HepG2 (cell line): ENCODE measurements at regions not wholly inside any gene's neighbourhood (a gene's known extent, or its start where the extent isn't known, plus 50 kb on each side); places are given as distances from the start of the nearest gene placed in this dataset.

Experiments
- ATAC-seq: fragments of 200-7000 bp; cut with Tn5 transposase; 3 replicates; pipeline ENCODE4 v1.9.1; 2020; ENCODE audit warnings: mild to moderate bottlenecking, moderate library complexity
- BruUV-seq: library from RNA; stranded (reverse); fragments of 400-500 nt; replicated peaks from 2 replicates; lab custom pipeline; 2021; lab: Mats Ljungman, UMichigan
- CTCF ChIA-PET: fragments of 300-600 bp; formaldehyde crosslinking; extraction: SDS; loops from one replicate; lab custom pipeline; 2021; ENCODE audit warnings: low total read pairs, inconsistent platforms, low intra/inter-chr PET ratio; lab: Yijun Ruan, JAX
- POLR2A ChIA-PET: fragments of 350-600 bp; sonication (Branson Sonifier 250); formaldehyde crosslinking; loops from one replicate; lab custom pipeline; 2020; ENCODE audit warnings: antibody characterized with exemption, inconsistent platforms; lab: Yijun Ruan, JAX
- DNase-seq: peaks from one replicate; pipeline ENCODE4 v3.0.0-alpha.2; 2015; ENCODE audit warnings: low spot score
- FAIRE-seq: peaks from 3 replicates; lab custom pipeline; 2011; peaks lifted over from hg19 to GRCh38; lab: Jason Lieb, UNC
- H2AFZ ChIP-seq: one replicate; pipeline ENCODE4 v1.6.1; 2011; ENCODE audit warnings: low read length, inconsistent platforms
- H3K27ac ChIP-seq: fragments of 300-600 bp; 3 replicates; pipeline ENCODE4 v1.8.0; 2011; ENCODE audit warnings: mixed run types, mild to moderate bottlenecking, mixed read lengths, low read length, inconsistent platforms; ENCODE audit not compliant: insufficient read depth; ENCODE audit errors: extremely low read length
- H3K27me3 ChIP-seq, 2 experiments: fragments of 200-600 bp in 1 of 2; 2 replicates in 1 of 2; 3 replicates in 1 of 2; pipeline versions ENCODE4 v1.6.0 to v1.8.0; 2011; ENCODE audit warnings: low read length in 2 of 2, mild to moderate bottlenecking in 2 of 2, moderate library complexity in 2 of 2, inconsistent platforms in 1 of 2; ENCODE audit not compliant: insufficient read depth in 2 of 2, control insufficient read depth in 1 of 2
- H3K36me3 ChIP-seq, 2 experiments: fragments of 200-600 bp in 1 of 2; replicated peaks in 1 of 2; 2 replicates in 1 of 2; 3 replicates in 1 of 2; pipeline versions ENCODE4 v1.5.1 to v1.8.0; 2011; ENCODE audit warnings: low read length in 2 of 2, inconsistent platforms in 1 of 2; ENCODE audit not compliant: insufficient read depth in 2 of 2, control insufficient read depth in 1 of 2
- H3K4me1 ChIP-seq: 2 replicates; pipeline ENCODE4 v1.5.1; 2012; ENCODE audit warnings: low read length, inconsistent platforms; ENCODE audit not compliant: insufficient read depth
- H3K4me2 ChIP-seq: 2 replicates; pipeline ENCODE4 v1.6.0; 2011; ENCODE audit warnings: low read depth, low read length, inconsistent platforms
- H3K4me3 ChIP-seq, 3 experiments: fragments of 200-600 bp in 1 of 3; sonication (generic), shearing (Covaris generic) in 1 of 3; replicated peaks in 1 of 3; 2 replicates each; pipeline ENCODE4 v1.5.1; 2011 to 2016; ENCODE audit warnings: low read length in 3 of 3, inconsistent platforms in 2 of 3, low read depth in 2 of 3, mild to moderate bottlenecking in 2 of 3, control low read depth in 1 of 3, mixed read lengths in 1 of 3; ENCODE audit not compliant: insufficient read depth in 1 of 3
- H3K79me2 ChIP-seq: one replicate; pipeline ENCODE4 v1.6.1; 2011; ENCODE audit warnings: low read length, inconsistent platforms; ENCODE audit not compliant: insufficient read depth
- H3K9ac ChIP-seq: 2 replicates; pipeline ENCODE4 v1.6.0; 2011; ENCODE audit warnings: mild to moderate bottlenecking, low read depth, low read length, inconsistent platforms; ENCODE audit not compliant: insufficient read depth
- H3K9me3 ChIP-seq: 2 replicates; pipeline ENCODE4 v1.5.1; 2012; ENCODE audit warnings: mild to moderate bottlenecking, low read length
- H4K20me1 ChIP-seq: 2 replicates; pipeline ENCODE4 v1.6.0; 2011; ENCODE audit warnings: inconsistent platforms, mild to moderate bottlenecking, low read length, moderate library complexity; ENCODE audit not compliant: insufficient read depth
- AKAP8 ChIP-seq: sonication (generic); formaldehyde crosslinking; IDR thresholded peaks from 2 replicates; pipeline ENCODE4 v1.5.1; 2020; ENCODE audit warnings: mild to moderate bottlenecking, missing genetic modification reagents
- ARNT2 ChIP-seq: sonication (generic); formaldehyde crosslinking; IDR thresholded peaks from 2 replicates; pipeline ENCODE4 v1.8.0; 2022; ENCODE audit warnings: mild to moderate bottlenecking, low read depth, missing genetic modification reagents, moderate library complexity
- ATF7 ChIP-seq, 2 experiments: fragments of 450-650 bp in 1 of 2; sonication (generic) in 1 of 2; formaldehyde crosslinking in 1 of 2; IDR thresholded peaks; 2 replicates each; pipeline versions ENCODE4 v1.4.0 to v1.6.1; 2016 to 2020; ENCODE audit warnings: antibody characterized with exemption in 1 of 2, mild to moderate bottlenecking in 1 of 2, missing genetic modification reagents in 1 of 2
- CHCHD3 ChIP-seq: sonication (generic); formaldehyde crosslinking; IDR thresholded peaks from 2 replicates; pipeline ENCODE4 v1.8.0; 2022; ENCODE audit warnings: mild to moderate bottlenecking, missing genetic modification reagents, moderate library complexity
- CREBL2 ChIP-seq: sonication (generic); formaldehyde crosslinking; IDR thresholded peaks from 2 replicates; pipeline ENCODE4 v1.8.1; 2023; ENCODE audit warnings: missing genetic modification reagents, mild to moderate bottlenecking, borderline replicate concordance
- GMEB2 ChIP-seq: IDR thresholded peaks from 2 replicates; pipeline ENCODE4 v1.6.1; 2016; ENCODE audit warnings: missing biosample characterization, missing genetic modification reagents, low read depth
- HNF1B ChIP-seq: sonication (generic); formaldehyde crosslinking; IDR thresholded peaks from 2 replicates; pipeline ENCODE4 v1.5.1; 2020; ENCODE audit warnings: mild to moderate bottlenecking, moderate library complexity, missing genetic modification reagents
- IKZF5 ChIP-seq: IDR thresholded peaks from 2 replicates; pipeline ENCODE4 v1.6.1; 2018; ENCODE audit warnings: missing genetic modification reagents, mild to moderate bottlenecking, missing compliant biosample characterization
- JUNB ChIP-seq: sonication (generic); formaldehyde crosslinking; IDR thresholded peaks from 2 replicates; pipeline ENCODE4 v1.8.0; 2022; ENCODE audit warnings: missing genetic modification reagents, mild to moderate bottlenecking, borderline replicate concordance
- MLX ChIP-seq: IDR thresholded peaks from 2 replicates; pipeline ENCODE4 v1.6.1; 2016
- PATZ1 ChIP-seq: sonication (generic); formaldehyde crosslinking; IDR thresholded peaks from 2 replicates; pipeline ENCODE4 v1.4.0; 2020; ENCODE audit warnings: missing genetic modification reagents
- STAG1 ChIP-seq: sonication (generic); formaldehyde crosslinking; IDR thresholded peaks from 2 replicates; pipeline ENCODE4 v1.4.0; 2020; ENCODE audit warnings: missing genetic modification reagents
- STAT5B ChIP-seq: sonication (generic); formaldehyde crosslinking; IDR thresholded peaks from 2 replicates; pipeline ENCODE4 v1.4.0; 2020; ENCODE audit warnings: missing genetic modification reagents
- ZNF24 ChIP-seq: fragments of 450-650 bp; IDR thresholded peaks from 2 replicates; pipeline ENCODE4 v1.6.1; 2017; ENCODE audit warnings: antibody characterized with exemption, mild to moderate bottlenecking
- ZNF503 ChIP-seq: sonication (generic); formaldehyde crosslinking; IDR thresholded peaks from 2 replicates; pipeline ENCODE4 v1.4.0; 2020; ENCODE audit warnings: missing genetic modification reagents
- WGBS: methylation state at CpG from one replicate; pipeline ENCODE4 v1.1.6; 2017; ENCODE audit warnings: low lambda C conversion rate; 5-methylcytosine and 5-hydroxymethylcytosine counted together
- in situ Hi-C: cut with HindIII; loops from 2 replicates; pipeline ENCODE4 v1.10.0; 2017; ENCODE audit warnings: low pct_unique_long_range_greater_than_20kb; ENCODE audit not compliant: extremely low pct_ligation_motif_present
- intact Hi-C: fragments of 100-400 bp; cut with micrococcal nuclease; formaldehyde crosslinking; loops from one replicate; pipeline ENCODE4 v1.10.0; 2022; ENCODE audit not compliant: unreplicated experiment

- Histone ChIP-seq H3K27me3 (no peaks in the 10 kb centered on the region), H3K4me1 (no peaks in the 10 kb centered on the region), H3K27ac (no peak overlapping the region), H3K79me2 (no peaks in the 10 kb centered on the region), H3K36me3 (no peaks in the 10 kb centered on the region), H4K20me1 (no peaks in the 10 kb centered on the region), H3K9me3 (no peaks in the 10 kb centered on the region), H3K4me3 (no peak overlapping the region), H3K9ac (no peak overlapping the region), H3K4me2 (no peak overlapping the region), H2AFZ (no peak overlapping the region)
- WGBS = 13% methylated on average over 2 of the region's 2 CpGs
- intact Hi-C loops = no loop called here
- ChIA-PET CTCF (no interaction called here), POLR2A (no interaction called here)
- no peak for DNase-seq
- no peak for FAIRE-seq
- BruUV-seq = no TSS peak
- in situ Hi-C loops = no loop called here
- ATAC-seq = no peak
- TF ChIP-seq ARNT2 (CRISPR knock-in tag) (no peak), CHCHD3 (no peak), JUNB (CRISPR knock-in tag) (no peak), ATF7 (IDR thresholded peaks at IDR 0.05) (no peak), ATF7 (CRISPR knock-in tag; IDR thresholded peaks at IDR 0.05) (no peak), AKAP8 (no peak), ZNF24 (no peak), IKZF5 (no peak), HNF1B (CRISPR knock-in tag) (no peak), PATZ1 (CRISPR knock-in tag) (no peak), STAT5B (no peak), MLX (CRISPR knock-in tag) (no peak), STAG1 (CRISPR knock-in tag) (no peak), ZNF503 (CRISPR knock-in tag) (no peak), GMEB2 (CRISPR knock-in tag) (no peak), CREBL2 (CRISPR knock-in tag) (no peak)
Measured at GRCh38 chr3:8246070-8246469, 255.6 kb upstream of the LMCD1 start.
